HEK293 (cell line): ENCODE measurements at regions not wholly inside any gene's neighbourhood (a gene's known extent, or its start where the extent isn't known, plus 50 kb on each side); places are given as distances from the start of the nearest gene placed in this dataset.

Experiments
- SETDB1 ChIP-seq: IDR thresholded peaks from one replicate; pipeline ENCODE4 v1.6.1; 2017; ENCODE audit warnings: mild to moderate bottlenecking, low read length, moderate library complexity, mixed read lengths; ENCODE audit not compliant: insufficient read length
- SP3 ChIP-seq: fragments of 450-650 bp; formaldehyde crosslinking; IDR thresholded peaks from 2 replicates; pipeline ENCODE4 v1.5.1; 2016; ENCODE audit warnings: missing biosample characterization, missing genetic modification characterization
- ZBTB7A ChIP-seq: fragments of 450-650 bp; formaldehyde crosslinking; IDR thresholded peaks from 2 replicates; pipeline ENCODE4 v1.5.1; 2016; ENCODE audit warnings: low read depth, missing biosample characterization, missing genetic modification characterization
- ZNF138 ChIP-seq: fragments of 450-650 bp; formaldehyde crosslinking; IDR thresholded peaks from 2 replicates; pipeline ENCODE4 v1.5.1; 2016; ENCODE audit warnings: missing biosample characterization, missing genetic modification characterization, borderline replicate concordance
- ZNF548 ChIP-seq: fragments of 450-650 bp; formaldehyde crosslinking; IDR thresholded peaks from 2 replicates; pipeline ENCODE4 v1.5.1; 2016; ENCODE audit warnings: missing biosample characterization, missing genetic modification characterization
- ZNF670 ChIP-seq: fragments of 450-650 bp; formaldehyde crosslinking; IDR thresholded peaks from 2 replicates; pipeline ENCODE4 v1.5.1; 2016; ENCODE audit warnings: missing biosample characterization, missing genetic modification characterization, low read depth
- TF ChIP-seq, protein P1 (sequence below): IDR thresholded peaks from 2 replicates; pipeline ENCODE4 v1.6.1; 2011; ENCODE audit warnings: mild to moderate bottlenecking, low read depth, low read length, borderline replicate concordance
- TF ChIP-seq, protein P2 (sequence below): fragments of 450-650 bp; formaldehyde crosslinking; optimal IDR thresholded peaks from 2 replicates; pipeline ENCODE3; 2016; ENCODE audit warnings: missing biosample characterization, mild to moderate bottlenecking, missing genetic modification characterization
- TF ChIP-seq, protein P3 (sequence below): fragments of 450-650 bp; formaldehyde crosslinking; IDR thresholded peaks from 2 replicates; pipeline ENCODE4 v1.5.1; 2016; ENCODE audit warnings: missing biosample characterization, missing genetic modification characterization
- TF ChIP-seq, protein P4 (sequence below): fragments of 450-650 bp; formaldehyde crosslinking; IDR thresholded peaks from 2 replicates; pipeline ENCODE4 v1.5.1; 2016; ENCODE audit warnings: missing biosample characterization, missing genetic modification characterization, low read depth
- TF ChIP-seq, protein P5 (sequence below): fragments of 450-650 bp; formaldehyde crosslinking; IDR thresholded peaks from 2 replicates; pipeline ENCODE4 v1.5.0; 2017; ENCODE audit warnings: missing biosample characterization, missing genetic modification characterization, borderline replicate concordance
- TF ChIP-seq, protein P6 (sequence below): fragments of 450-650 bp; formaldehyde crosslinking; IDR thresholded peaks from 2 replicates; pipeline ENCODE4 v1.5.1; 2017; ENCODE audit warnings: missing biosample characterization, missing genetic modification characterization

DNA sequence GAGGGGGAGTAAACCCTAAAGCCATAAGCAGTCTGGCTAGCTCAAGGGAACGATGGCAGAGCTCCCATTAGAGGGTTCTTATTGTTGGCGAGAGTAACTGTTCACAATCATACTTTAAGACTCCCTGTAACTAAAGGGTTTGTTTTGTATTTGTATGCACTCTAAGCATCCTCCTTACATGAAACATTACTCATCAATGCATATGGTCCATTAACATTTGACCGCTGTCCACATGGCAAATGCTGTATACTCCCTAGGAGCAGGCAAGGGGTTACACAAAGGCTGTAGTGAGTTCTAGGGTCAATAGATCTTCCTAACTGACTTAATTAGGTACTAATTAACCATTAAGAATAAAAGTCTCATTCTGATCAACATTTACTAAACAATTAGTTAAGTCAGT lies 95.3 kb upstream of the MRPS30 start:
- no peak for TF ChIP-seq SP3 (tag by site-specific recombination)
- TF ChIP-seq, protein P1, sequence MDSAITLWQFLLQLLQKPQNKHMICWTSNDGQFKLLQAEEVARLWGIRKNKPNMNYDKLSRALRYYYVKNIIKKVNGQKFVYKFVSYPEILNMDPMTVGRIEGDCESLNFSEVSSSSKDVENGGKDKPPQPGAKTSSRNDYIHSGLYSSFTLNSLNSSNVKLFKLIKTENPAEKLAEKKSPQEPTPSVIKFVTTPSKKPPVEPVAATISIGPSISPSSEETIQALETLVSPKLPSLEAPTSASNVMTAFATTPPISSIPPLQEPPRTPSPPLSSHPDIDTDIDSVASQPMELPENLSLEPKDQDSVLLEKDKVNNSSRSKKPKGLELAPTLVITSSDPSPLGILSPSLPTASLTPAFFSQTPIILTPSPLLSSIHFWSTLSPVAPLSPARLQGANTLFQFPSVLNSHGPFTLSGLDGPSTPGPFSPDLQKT, result no peak
- TF ChIP-seq, protein P2, sequence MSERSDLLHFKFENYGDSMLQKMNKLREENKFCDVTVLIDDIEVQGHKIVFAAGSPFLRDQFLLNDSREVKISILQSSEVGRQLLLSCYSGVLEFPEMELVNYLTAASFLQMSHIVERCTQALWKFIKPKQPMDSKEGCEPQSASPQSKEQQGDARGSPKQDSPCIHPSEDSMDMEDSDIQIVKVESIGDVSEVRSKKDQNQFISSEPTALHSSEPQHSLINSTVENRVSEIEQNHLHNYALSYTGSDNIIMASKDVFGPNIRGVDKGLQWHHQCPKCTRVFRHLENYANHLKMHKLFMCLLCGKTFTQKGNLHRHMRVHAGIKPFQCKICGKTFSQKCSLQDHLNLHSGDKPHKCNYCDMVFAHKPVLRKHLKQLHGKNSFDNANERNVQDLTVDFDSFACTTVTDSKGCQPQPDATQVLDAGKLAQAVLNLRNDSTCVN, result no peak
- TF ChIP-seq, protein P3, sequence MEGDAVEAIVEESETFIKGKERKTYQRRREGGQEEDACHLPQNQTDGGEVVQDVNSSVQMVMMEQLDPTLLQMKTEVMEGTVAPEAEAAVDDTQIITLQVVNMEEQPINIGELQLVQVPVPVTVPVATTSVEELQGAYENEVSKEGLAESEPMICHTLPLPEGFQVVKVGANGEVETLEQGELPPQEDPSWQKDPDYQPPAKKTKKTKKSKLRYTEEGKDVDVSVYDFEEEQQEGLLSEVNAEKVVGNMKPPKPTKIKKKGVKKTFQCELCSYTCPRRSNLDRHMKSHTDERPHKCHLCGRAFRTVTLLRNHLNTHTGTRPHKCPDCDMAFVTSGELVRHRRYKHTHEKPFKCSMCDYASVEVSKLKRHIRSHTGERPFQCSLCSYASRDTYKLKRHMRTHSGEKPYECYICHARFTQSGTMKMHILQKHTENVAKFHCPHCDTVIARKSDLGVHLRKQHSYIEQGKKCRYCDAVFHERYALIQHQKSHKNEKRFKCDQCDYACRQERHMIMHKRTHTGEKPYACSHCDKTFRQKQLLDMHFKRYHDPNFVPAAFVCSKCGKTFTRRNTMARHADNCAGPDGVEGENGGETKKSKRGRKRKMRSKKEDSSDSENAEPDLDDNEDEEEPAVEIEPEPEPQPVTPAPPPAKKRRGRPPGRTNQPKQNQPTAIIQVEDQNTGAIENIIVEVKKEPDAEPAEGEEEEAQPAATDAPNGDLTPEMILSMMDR (tag by site-specific recombination), result no peak
- no peak for TF ChIP-seq ZBTB7A (tag by site-specific recombination)
- no peak for TF ChIP-seq ZNF138 (tag by site-specific recombination)
- no peak for TF ChIP-seq SETDB1
- TF ChIP-seq ZNF670 (tag by site-specific recombination), result no peak
- TF ChIP-seq, protein P4, sequence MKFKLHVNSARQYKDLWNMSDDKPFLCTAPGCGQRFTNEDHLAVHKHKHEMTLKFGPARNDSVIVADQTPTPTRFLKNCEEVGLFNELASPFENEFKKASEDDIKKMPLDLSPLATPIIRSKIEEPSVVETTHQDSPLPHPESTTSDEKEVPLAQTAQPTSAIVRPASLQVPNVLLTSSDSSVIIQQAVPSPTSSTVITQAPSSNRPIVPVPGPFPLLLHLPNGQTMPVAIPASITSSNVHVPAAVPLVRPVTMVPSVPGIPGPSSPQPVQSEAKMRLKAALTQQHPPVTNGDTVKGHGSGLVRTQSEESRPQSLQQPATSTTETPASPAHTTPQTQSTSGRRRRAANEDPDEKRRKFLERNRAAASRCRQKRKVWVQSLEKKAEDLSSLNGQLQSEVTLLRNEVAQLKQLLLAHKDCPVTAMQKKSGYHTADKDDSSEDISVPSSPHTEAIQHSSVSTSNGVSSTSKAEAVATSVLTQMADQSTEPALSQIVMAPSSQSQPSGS (tag by site-specific recombination), result no peak
- no peak for TF ChIP-seq ZNF548 (tag by site-specific recombination)
- TF ChIP-seq, protein P5, sequence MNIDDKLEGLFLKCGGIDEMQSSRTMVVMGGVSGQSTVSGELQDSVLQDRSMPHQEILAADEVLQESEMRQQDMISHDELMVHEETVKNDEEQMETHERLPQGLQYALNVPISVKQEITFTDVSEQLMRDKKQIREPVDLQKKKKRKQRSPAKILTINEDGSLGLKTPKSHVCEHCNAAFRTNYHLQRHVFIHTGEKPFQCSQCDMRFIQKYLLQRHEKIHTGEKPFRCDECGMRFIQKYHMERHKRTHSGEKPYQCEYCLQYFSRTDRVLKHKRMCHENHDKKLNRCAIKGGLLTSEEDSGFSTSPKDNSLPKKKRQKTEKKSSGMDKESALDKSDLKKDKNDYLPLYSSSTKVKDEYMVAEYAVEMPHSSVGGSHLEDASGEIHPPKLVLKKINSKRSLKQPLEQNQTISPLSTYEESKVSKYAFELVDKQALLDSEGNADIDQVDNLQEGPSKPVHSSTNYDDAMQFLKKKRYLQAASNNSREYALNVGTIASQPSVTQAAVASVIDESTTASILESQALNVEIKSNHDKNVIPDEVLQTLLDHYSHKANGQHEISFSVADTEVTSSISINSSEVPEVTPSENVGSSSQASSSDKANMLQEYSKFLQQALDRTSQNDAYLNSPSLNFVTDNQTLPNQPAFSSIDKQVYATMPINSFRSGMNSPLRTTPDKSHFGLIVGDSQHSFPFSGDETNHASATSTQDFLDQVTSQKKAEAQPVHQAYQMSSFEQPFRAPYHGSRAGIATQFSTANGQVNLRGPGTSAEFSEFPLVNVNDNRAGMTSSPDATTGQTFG (tag by site-specific recombination), result no peak
- TF ChIP-seq, protein P6, sequence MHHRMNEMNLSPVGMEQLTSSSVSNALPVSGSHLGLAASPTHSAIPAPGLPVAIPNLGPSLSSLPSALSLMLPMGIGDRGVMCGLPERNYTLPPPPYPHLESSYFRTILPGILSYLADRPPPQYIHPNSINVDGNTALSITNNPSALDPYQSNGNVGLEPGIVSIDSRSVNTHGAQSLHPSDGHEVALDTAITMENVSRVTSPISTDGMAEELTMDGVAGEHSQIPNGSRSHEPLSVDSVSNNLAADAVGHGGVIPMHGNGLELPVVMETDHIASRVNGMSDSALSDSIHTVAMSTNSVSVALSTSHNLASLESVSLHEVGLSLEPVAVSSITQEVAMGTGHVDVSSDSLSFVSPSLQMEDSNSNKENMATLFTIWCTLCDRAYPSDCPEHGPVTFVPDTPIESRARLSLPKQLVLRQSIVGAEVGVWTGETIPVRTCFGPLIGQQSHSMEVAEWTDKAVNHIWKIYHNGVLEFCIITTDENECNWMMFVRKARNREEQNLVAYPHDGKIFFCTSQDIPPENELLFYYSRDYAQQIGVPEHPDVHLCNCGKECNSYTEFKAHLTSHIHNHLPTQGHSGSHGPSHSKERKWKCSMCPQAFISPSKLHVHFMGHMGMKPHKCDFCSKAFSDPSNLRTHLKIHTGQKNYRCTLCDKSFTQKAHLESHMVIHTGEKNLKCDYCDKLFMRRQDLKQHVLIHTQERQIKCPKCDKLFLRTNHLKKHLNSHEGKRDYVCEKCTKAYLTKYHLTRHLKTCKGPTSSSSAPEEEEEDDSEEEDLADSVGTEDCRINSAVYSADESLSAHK, result no peak
